ENCODE measurements at regions not wholly inside any gene's neighbourhood (a gene's known extent, or its start where the extent isn't known, plus 50 kb on each side); places are given as distances from the start of the nearest gene placed in this dataset.

DNA sequence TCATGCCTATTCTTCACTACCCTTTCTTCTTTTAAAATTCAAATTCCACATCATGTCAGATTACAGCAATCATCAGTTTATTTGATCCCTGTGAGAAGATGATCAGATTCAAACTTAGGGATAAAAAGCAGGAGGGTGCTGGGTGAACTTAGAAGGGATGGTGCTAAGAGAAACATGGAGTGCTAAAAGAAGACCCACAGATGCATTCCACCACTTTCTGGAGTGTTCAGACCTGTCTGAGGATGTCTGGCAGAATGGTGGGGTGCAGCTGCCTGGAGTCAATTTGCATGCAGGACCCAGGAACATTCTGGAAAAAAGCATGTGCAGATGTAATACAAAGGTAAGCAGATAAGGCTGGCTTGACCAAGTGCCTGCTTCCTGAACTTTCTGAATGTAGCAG lies 372.9 kb upstream of the RUNX1 start:
- TF ChIP-seq, protein P1, sequence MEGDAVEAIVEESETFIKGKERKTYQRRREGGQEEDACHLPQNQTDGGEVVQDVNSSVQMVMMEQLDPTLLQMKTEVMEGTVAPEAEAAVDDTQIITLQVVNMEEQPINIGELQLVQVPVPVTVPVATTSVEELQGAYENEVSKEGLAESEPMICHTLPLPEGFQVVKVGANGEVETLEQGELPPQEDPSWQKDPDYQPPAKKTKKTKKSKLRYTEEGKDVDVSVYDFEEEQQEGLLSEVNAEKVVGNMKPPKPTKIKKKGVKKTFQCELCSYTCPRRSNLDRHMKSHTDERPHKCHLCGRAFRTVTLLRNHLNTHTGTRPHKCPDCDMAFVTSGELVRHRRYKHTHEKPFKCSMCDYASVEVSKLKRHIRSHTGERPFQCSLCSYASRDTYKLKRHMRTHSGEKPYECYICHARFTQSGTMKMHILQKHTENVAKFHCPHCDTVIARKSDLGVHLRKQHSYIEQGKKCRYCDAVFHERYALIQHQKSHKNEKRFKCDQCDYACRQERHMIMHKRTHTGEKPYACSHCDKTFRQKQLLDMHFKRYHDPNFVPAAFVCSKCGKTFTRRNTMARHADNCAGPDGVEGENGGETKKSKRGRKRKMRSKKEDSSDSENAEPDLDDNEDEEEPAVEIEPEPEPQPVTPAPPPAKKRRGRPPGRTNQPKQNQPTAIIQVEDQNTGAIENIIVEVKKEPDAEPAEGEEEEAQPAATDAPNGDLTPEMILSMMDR (conservative IDR thresholded peaks at IDR 0.05; ENCODE audit: low read length), result no peak
- no peak for TF ChIP-seq EZH2phosphoT487 (IDR thresholded peaks at IDR 0.05; ENCODE audit: borderline replicate concordance, low read depth, low read length)

Measured in OCI-LY7 (cell line).